Naive B cell (primary cell): ENCODE measurements at regions not wholly inside any gene's neighbourhood (a gene's known extent, or its start where the extent isn't known, plus 50 kb on each side); places are given as distances from the start of the nearest gene placed in this dataset.

Experiments
- ATAC-seq, 2 donors: fragments of 150-1000 bp; cut with Tn5 transposase; 2 replicates each; pipeline ENCODE4 v1.10.0; 2021; ENCODE audit warnings: low read depth in 2 of 2, mild to moderate bottlenecking in 2 of 2, moderate library complexity in 2 of 2
- DNase-seq: peaks from one replicate; pipeline ENCODE4 v3.0.0; 2022
- H3K27ac Mint-ChIP-seq, 6 donors: one replicate each; pipeline ENCODE4 v1.8.0; 2020 to 2022; ENCODE audit warnings: mild to moderate bottlenecking in 6 of 6, mixed read lengths in 6 of 6, moderate library complexity in 5 of 6, inconsistent platforms in 2 of 6
- H3K27me3 Mint-ChIP-seq, 3 donors: one replicate each; pipeline ENCODE4 v1.8.0; 2021 to 2022; ENCODE audit warnings: mixed read lengths in 3 of 3, mild to moderate bottlenecking in 1 of 3
- H3K36me3 Mint-ChIP-seq, 2 donors: one replicate each; pipeline ENCODE4 v1.8.0; 2020 to 2022; ENCODE audit warnings: mixed read lengths in 2 of 2, inconsistent platforms in 1 of 2, mild to moderate bottlenecking in 1 of 2
- H3K4me1 Mint-ChIP-seq, 3 donors: one replicate each; pipeline ENCODE4 v1.8.0; 2020 to 2022; ENCODE audit warnings: mixed read lengths in 3 of 3, inconsistent platforms in 1 of 3, mild to moderate bottlenecking in 1 of 3, moderate library complexity in 1 of 3
- H3K4me3 Mint-ChIP-seq, 8 donors: one replicate each; pipeline ENCODE4 v1.8.0; 2020 to 2022; ENCODE audit warnings: mild to moderate bottlenecking in 8 of 8, mixed read lengths in 8 of 8, moderate library complexity in 8 of 8, inconsistent platforms in 2 of 8
- H3K9me3 Mint-ChIP-seq, 7 donors: one replicate each; pipeline ENCODE4 v1.8.0; 2020 to 2022; ENCODE audit warnings: mixed read lengths in 7 of 7, mild to moderate bottlenecking in 5 of 7, inconsistent platforms in 2 of 7, moderate library complexity in 1 of 7

DNA sequence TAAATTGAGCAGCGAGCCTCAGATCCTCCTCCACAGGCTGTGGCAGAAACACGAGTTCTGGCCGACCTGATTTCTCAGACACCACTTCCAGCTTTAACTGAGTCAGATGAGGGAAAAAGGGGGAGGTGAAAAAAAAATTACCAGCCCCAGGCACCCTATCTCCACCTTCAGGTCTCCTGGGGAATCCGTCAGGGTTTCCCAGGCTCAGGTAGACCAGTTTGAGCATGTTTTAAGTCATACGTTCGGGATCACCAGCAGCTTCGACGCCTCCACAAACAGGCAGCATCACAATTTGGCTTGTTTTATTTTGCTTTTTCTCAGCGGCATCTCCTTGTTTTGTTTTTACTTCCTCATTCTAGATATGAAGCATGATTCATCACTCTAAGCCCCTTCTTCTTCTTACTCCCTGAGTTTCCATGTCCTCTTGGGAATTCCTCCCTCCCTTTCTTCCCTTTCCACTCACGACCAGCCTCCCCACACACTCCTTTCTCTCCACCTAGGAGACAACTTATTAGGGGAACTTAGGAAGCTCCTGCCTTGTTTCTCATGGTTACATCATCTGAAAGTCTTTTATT lies 190.1 kb downstream of the ZNF621 start:
- H3K4me1 Mint-ChIP-seq: peaks cover 48 to 66% (median 54%) of the 10 kb centered on the region in 3 donors
- peak; percentile 7 for DNase-seq
- peaks cover 0 to 3% (median 0%) of the 10 kb centered on the region in 7 donors for H3K9me3 Mint-ChIP-seq
- no peaks in the 10 kb centered on the region for H3K27me3 Mint-ChIP-seq
- H3K27ac Mint-ChIP-seq: peak overlapping the region; percentile 56 to 94 (median 83)
- H3K36me3 Mint-ChIP-seq: no peaks in the 10 kb centered on the region
- peak overlapping the region in 6 of 8 donors; percentile 40 to 87 (median 62) for H3K4me3 Mint-ChIP-seq
- ATAC-seq: no peak

DNA sequence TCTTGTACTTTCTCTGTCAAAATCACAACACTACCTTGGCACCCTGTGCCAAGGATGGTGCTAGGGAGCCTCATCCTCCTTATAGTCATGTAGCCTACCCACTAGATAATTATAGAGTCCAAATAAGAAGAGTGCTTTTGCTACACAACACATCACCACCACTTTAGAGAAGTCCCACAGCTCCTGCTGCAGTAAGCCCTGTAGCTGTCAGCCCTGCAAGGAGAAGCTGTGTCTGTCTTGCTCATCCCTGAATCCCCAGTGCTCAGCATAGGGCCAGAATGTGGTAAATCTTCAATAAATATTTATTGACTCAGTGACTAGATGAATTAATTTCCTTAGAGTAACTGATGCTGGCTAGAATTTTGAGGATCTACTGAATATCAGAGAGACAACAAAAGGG lies 190.8 kb downstream of the ZNF621 start:
- no peaks in the 10 kb centered on the region for H3K27me3 Mint-ChIP-seq
- H3K4me1 Mint-ChIP-seq: peaks cover 50 to 66% (median 54%) of the 10 kb centered on the region in 3 donors
- H3K4me3 Mint-ChIP-seq: peak overlapping the region in 4 of 8 donors; percentile 49 to 87 (median 64)
- DNase-seq: no peak
- ATAC-seq: no peak
- H3K36me3 Mint-ChIP-seq: no peaks in the 10 kb centered on the region
- peaks cover 0 to 3% (median 0%) of the 10 kb centered on the region in 7 donors for H3K9me3 Mint-ChIP-seq
- H3K27ac Mint-ChIP-seq: peak overlapping the region in 4 of 6 donors; percentile 68 to 90 (median 83)

DNA sequence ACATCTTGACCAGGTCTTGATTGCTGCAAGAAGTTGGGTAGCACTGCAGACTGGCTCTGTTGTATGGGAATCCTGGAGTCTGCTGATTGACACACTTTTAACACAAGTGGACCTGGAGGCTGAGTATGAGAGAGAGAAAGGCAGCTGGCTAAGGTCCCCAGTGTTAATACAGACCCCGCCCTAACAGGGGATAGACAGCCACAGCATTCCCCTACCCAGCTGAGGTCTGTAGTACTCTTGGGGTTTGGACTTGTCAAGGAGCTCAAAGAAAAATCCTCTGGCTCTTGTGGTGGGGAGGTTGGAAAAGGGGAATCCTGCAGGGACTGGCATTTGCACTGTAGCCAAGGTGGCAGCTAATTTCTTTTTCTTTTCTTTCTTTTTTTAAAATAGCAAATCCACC lies 192.7 kb downstream of the ZNF621 start:
- Mint-ChIP-seq H3K36me3 (no peaks in the 10 kb centered on the region), H3K27ac (peak overlapping the region in 5 of 6 donors; percentile 34 to 79 (median 45)), H3K4me1 (peaks cover 51 to 59% (median 52%) of the 10 kb centered on the region in 3 donors), H3K27me3 (no peaks in the 10 kb centered on the region), H3K4me3 (peak overlapping the region in 1 of 8 donors; percentile 26), H3K9me3 (peaks cover 0 to 2% (median 0%) of the 10 kb centered on the region in 7 donors)
- no peak for ATAC-seq
- no peak for DNase-seq

DNA sequence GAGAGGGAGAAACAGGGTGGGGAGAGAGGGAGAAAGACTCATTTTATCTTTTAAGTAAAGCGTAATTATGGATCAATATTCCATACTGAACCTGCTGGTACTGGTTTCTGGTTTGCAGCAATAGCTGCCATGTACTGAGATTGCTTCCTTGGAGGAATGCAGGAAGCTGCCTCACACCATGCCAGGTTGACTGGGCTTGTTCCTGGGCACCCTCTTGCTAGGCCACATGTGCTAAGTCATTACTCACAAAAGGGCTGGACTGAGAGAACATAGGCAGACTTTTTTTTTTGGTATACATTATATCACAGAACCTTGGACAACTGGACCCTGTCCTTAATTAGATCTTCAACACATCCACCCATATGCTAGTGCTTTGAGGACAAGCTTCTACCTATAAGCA lies 193.4 kb downstream of the ZNF621 start:
- Mint-ChIP-seq H3K27me3 (no peaks in the 10 kb centered on the region), H3K9me3 (peaks cover 0 to 2% (median 0%) of the 10 kb centered on the region in 7 donors), H3K27ac (peak overlapping the region; percentile 30 to 88 (median 66)), H3K4me1 (peaks cover 45 to 52% (median 47%) of the 10 kb centered on the region in 3 donors), H3K36me3 (no peaks in the 10 kb centered on the region), H3K4me3 (peak overlapping the region in 2 of 8 donors; percentile 9 to 17)
- ATAC-seq: no peak
- DNase-seq: no peak

DNA sequence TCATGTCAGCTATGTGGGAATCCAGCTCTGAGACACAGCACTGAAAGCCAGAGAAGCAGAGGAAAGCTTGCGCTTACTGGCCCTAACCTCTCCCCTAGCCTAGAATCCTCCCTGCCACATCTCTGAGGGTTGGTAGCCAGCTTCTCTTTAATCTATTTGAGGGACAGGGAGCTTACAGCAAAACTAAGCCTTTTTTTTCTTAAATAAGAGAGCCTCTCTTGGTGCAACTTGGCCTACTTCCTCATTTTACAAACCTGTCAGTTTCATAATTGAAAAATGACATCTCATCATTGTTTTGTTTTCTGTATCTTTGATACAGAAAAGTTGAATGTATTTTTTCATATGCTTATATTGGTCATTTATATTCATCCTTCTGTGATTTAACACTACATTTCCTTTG lies 193.9 kb downstream of the ZNF621 start:
- peaks cover 40 to 47% (median 43%) of the 10 kb centered on the region in 3 donors for H3K4me1 Mint-ChIP-seq
- no peaks in the 10 kb centered on the region for H3K27me3 Mint-ChIP-seq
- peak overlapping the region in 1 of 8 donors; percentile 9 for H3K4me3 Mint-ChIP-seq
- DNase-seq (peak; percentile 52), ATAC-seq (peak; percentile 79 to 83)
- no peaks in the 10 kb centered on the region for H3K36me3 Mint-ChIP-seq
- H3K27ac Mint-ChIP-seq: peak overlapping the region; percentile 30 to 88 (median 66)
- peaks cover 0 to 2% (median 0%) of the 10 kb centered on the region in 7 donors for H3K9me3 Mint-ChIP-seq

DNA sequence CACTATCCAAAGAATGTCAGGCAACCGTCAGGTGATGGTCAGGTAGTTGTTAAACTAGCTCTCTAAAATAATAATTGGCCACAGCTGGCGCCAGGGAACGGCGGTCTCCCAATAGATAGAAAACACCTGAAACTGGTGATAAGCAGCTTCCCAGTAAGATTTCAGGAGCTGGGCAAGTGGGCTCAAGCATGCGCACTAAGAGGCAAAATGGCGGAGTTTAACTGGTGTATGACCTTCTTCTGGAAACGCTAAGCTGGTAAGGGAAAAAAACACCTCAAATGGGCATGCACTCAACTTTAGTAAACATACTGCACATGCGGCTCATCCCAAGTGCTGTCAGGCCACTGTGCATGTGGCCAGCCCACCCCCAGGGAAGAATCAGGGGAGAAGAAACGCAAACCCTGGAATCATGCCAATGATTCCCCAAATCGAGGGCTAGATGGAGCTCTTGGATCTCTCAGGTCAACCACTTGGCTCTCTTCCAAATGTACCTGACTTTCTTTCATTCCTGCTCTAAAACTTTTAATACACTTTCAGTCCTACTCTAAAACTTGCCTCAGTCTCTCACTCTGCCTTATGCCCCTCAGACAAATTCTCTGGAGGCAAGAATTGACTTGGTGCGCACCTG lies 195.0 kb downstream of the ZNF621 start:
- Mint-ChIP-seq H3K4me1 (peaks cover 29 to 36% (median 33%) of the 10 kb centered on the region in 3 donors), H3K27me3 (peaks cover 0 to 7% (median 0%) of the 10 kb centered on the region in 3 donors), H3K36me3 (no peaks in the 10 kb centered on the region), H3K4me3 (no peak overlapping the region), H3K9me3 (peaks cover 0 to 2% (median 0%) of the 10 kb centered on the region in 7 donors), H3K27ac (peak overlapping the region in 3 of 6 donors; percentile 13 to 45 (median 24))
- no peak for DNase-seq
- no peak for ATAC-seq

DNA sequence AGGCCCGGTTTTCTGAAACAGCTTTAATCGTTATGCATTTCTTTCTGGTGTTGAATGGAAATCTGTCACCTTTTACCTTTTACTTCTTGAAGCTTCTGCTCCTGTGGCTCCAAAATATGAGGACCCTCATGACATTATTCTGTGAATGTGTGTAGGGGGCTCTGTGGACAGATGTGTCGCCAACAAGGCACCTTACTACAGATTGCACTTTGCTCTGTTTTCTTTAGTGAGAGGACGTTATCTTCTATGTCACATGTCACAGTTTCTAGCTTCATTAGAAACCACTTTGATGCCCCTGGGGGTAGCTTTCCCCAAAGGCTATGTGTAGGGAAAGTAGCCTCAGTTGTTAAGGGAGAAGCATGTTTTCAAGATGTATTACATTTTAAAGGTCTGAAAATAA lies 195.6 kb downstream of the ZNF621 start:
- no peak overlapping the region for H3K4me3 Mint-ChIP-seq
- DNase-seq (no peak), ATAC-seq (no peak)
- H3K36me3 Mint-ChIP-seq: no peaks in the 10 kb centered on the region
- no peaks in the 10 kb centered on the region for H3K9me3 Mint-ChIP-seq
- H3K27ac Mint-ChIP-seq: peak overlapping the region in 3 of 6 donors; percentile 5 to 24 (median 13)
- H3K4me1 Mint-ChIP-seq: peaks cover 23 to 30% (median 28%) of the 10 kb centered on the region in 3 donors
- H3K27me3 Mint-ChIP-seq: peaks cover 0 to 7% (median 0%) of the 10 kb centered on the region in 3 donors

DNA sequence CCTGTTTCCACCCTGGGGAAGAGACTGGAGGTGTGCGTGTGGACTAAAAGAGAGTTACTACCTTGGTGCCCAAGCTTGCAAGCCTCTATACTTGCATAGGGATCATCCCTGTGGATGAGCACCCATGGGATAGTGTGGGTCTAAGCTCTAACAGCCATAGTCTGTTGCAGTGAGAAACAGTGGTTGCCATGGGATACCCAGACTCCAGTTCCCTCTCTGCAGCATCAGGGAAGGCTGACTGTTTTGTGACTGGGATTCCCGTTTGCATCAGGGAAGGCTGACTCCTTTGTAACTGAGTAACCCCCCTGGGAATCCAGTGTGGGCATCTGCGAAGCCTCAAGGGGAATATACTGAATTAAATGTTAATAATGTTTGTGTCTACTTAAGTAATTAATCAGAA lies 196.1 kb downstream of the ZNF621 start:
- Mint-ChIP-seq H3K36me3 (no peaks in the 10 kb centered on the region), H3K27ac (no peak overlapping the region), H3K27me3 (peaks cover 0 to 7% (median 0%) of the 10 kb centered on the region in 3 donors), H3K4me3 (no peak overlapping the region), H3K9me3 (no peaks in the 10 kb centered on the region), H3K4me1 (peaks cover 19 to 25% (median 25%) of the 10 kb centered on the region in 3 donors)
- DNase-seq: no peak
- ATAC-seq: no peak

DNA sequence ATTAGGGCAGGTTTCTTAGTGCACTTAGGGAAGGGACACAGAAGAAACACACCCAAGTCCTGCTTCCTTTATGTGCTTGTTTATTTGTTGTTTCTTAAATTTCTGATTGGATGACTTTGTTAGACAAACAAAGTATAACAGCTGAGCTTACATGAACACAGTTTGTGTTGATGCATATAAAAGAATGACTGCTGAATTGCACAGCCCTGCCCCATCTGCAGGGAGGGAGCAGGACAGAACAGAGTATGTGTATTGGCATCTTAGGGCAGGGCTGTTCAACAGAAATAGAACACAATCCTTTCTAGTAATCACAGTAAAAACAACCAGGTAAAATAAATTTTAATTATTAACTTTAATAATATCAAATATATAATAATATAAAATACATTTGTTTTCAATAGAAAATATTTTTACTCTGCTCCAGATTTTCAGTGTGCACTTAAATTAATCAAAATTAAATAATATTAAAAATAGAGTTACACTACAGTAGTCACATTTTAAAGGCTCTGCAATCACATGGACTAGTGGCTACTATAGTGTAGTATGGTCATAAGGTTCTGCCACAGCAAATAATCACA lies 198.4 kb downstream of the ZNF621 start:
- H3K36me3 Mint-ChIP-seq: no peaks in the 10 kb centered on the region
- H3K9me3 Mint-ChIP-seq: peaks cover 0 to 5% (median 0%) of the 10 kb centered on the region in 7 donors
- no peak for DNase-seq

DNA sequence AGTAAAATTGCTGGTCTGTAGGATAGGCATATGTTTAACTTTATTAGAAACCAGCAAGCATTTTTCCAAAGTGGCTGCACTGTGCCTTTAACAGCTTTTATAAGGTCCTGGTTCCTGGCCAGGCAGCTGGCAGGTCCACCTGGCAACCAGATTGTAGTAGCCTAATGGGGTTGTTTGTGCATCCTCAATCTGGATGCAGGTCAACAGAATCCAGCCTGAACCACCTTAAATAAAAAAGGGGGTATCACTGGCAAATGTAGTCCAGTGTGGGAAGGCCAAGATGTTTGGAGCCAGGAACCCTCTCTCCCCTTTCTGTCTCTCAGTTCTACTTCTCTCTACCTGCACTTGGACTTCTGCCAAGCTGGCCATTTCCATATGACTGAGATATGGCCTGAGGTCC lies 200.3 kb downstream of the ZNF621 start:
- Mint-ChIP-seq H3K4me3 (no peak overlapping the region), H3K27me3 (peaks cover 0 to 7% (median 4%) of the 10 kb centered on the region in 3 donors), H3K4me1 (peaks cover 0 to 3% (median 0%) of the 10 kb centered on the region in 3 donors), H3K9me3 (peaks cover 9 to 24% (median 17%) of the 10 kb centered on the region in 7 donors), H3K27ac (no peak overlapping the region), H3K36me3 (peaks cover 9 to 17% of the 10 kb centered on the region in 2 donors)
- DNase-seq (no peak), ATAC-seq (no peak)

More for the DNA sequence above, 198.4 kb downstream of the ZNF621 start:
- peaks cover 0 to 7% (median 4%) of the 10 kb centered on the region in 3 donors for H3K27me3 Mint-ChIP-seq
- no peak overlapping the region for H3K4me3 Mint-ChIP-seq
- peak overlapping the region in 1 of 6 donors; percentile 39 for H3K27ac Mint-ChIP-seq
- no peak for ATAC-seq
- H3K4me1 Mint-ChIP-seq: peaks cover 10 to 15% (median 12%) of the 10 kb centered on the region in 3 donors

DNA sequence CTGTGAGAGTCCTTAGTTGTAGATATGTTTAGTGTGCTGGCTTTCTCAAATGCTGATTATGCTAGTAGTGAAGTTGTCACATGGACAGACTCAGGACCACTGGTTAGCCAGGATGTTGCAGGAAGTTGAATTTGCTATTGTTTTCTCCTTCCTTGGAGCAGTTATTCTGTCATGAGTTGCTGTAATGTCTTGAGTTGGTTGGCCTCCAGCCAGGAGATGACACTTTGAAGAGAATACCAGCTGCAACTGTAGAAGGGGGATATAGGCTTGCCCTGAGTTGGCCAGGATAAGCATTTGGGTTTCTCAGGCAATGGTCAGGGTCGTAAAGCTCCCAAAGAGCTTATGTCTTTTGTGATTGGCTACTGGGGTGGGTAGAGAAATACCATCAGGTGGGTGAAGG lies 206.7 kb downstream of the ZNF621 start:
- Mint-ChIP-seq H3K9me3 (peaks cover 14 to 58% (median 34%) of the 10 kb centered on the region in 7 donors), H3K36me3 (peaks cover 15 to 44% of the 10 kb centered on the region in 2 donors), H3K4me3 (no peak overlapping the region), H3K27ac (peak overlapping the region in 1 of 6 donors; percentile 51), H3K27me3 (peaks cover 0 to 3% (median 0%) of the 10 kb centered on the region in 3 donors), H3K4me1 (no peaks in the 10 kb centered on the region)
- no peak for ATAC-seq
- no peak for DNase-seq

DNA sequence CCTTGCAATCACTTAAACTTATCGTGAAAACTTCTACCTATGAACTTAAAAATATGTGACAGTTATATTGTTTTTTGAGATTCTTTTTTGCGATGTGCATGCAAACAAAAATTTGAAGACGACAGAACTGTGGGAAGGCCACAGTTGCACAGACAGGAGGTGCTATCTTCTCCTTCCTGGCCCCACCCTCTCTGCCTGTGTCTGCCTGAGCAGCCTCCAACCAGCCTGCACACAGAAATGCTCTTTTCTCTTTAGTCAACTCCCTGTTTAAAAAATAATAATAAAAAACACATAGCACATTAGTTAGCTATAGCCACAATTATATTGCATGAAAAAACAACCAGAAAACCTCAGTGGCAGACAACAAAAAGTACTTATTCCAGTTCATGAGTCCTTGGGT lies 212.2 kb downstream of the ZNF621 start:
- Mint-ChIP-seq H3K4me3 (no peak overlapping the region), H3K27me3 (no peaks in the 10 kb centered on the region), H3K9me3 (peaks cover 0 to 16% (median 4%) of the 10 kb centered on the region in 7 donors), H3K4me1 (peaks cover 0 to 6% (median 2%) of the 10 kb centered on the region in 3 donors), H3K27ac (no peak overlapping the region), H3K36me3 (peaks cover 0 to 12% of the 10 kb centered on the region in 2 donors)
- DNase-seq: no peak
- no peak for ATAC-seq

DNA sequence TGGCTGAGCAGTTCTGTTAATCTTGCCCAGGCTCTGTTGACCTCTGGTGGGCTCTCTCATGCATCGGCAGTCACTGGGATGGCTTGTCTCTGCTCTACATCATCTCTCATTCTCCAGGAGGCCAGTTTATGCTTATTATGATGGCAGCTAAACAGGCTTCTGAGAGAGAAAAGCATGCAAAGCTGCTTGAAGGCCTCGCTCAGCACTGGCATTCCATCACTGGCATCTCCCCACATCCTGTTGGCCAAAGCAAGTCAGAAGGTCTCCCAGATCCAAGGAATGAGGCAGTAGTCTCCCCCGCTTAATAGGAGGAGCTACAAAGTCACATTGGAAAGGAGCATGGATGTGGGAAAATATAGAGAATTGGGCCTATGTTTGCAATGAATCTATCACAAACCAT lies 212.6 kb downstream of the ZNF621 start:
- no peak for DNase-seq
- no peak overlapping the region for H3K4me3 Mint-ChIP-seq
- H3K36me3 Mint-ChIP-seq: peaks cover 0 to 8% of the 10 kb centered on the region in 2 donors
- peaks cover 0 to 16% (median 4%) of the 10 kb centered on the region in 7 donors for H3K9me3 Mint-ChIP-seq
- peaks cover 0 to 9% (median 4%) of the 10 kb centered on the region in 3 donors for H3K4me1 Mint-ChIP-seq
- H3K27me3 Mint-ChIP-seq: no peaks in the 10 kb centered on the region
- no peak overlapping the region for H3K27ac Mint-ChIP-seq
- no peak for ATAC-seq
